Right atrium auricular region (tissue), 2 donors: ENCODE measurements at regions not wholly inside any gene's neighbourhood (a gene's known extent, or its start where the extent isn't known, plus 50 kb on each side); places are given as distances from the start of the nearest gene placed in this dataset.

ENCODE experiments used
- DNase-seq: peaks from one replicate; pipeline ENCODE4 v3.0.0-alpha.2; 2019; ENCODE audit warnings: low spot score
- H3K27ac ChIP-seq, 2 donors: fragments of 200-600 bp; sonication (generic); 1 replicate in 1 of 2; 2 replicates in 1 of 2; pipeline ENCODE4 v1.5.1; 2016 to 2019
- H3K27me3 ChIP-seq, 2 donors: fragments of 200-600 bp; sonication (generic); one replicate each; pipeline versions ENCODE4 v1.5.1 to v1.6.0; 2017 to 2019
- H3K36me3 ChIP-seq: fragments of 200-600 bp; sonication (generic); one replicate; pipeline ENCODE4 v1.5.1; 2016
- H3K4me1 ChIP-seq, 2 donors: fragments of 200-600 bp; sonication (generic); one replicate each; pipeline versions ENCODE4 v1.5.1 to v1.6.0; 2017 to 2019
- H3K4me3 ChIP-seq, 2 donors: fragments of 200-600 bp; sonication (generic); 1 replicate in 1 of 2; 2 replicates in 1 of 2; pipeline ENCODE4 v1.5.1; 2017 to 2019; ENCODE audit warnings: mild to moderate bottlenecking in 1 of 2, moderate library complexity in 1 of 2
- H3K9me3 ChIP-seq, 2 donors: fragments of 200-600 bp; sonication (generic); one replicate each; pipeline ENCODE4 v1.5.1; 2019
- TF ChIP-seq, protein P1 (sequence below), 2 donors: fragments of 200-600 bp; sonication (generic); IDR thresholded peaks; one replicate each; pipeline ENCODE4 v1.5.1; 2019; ENCODE audit warnings: antibody characterized with exemption in 2 of 2

DNA sequence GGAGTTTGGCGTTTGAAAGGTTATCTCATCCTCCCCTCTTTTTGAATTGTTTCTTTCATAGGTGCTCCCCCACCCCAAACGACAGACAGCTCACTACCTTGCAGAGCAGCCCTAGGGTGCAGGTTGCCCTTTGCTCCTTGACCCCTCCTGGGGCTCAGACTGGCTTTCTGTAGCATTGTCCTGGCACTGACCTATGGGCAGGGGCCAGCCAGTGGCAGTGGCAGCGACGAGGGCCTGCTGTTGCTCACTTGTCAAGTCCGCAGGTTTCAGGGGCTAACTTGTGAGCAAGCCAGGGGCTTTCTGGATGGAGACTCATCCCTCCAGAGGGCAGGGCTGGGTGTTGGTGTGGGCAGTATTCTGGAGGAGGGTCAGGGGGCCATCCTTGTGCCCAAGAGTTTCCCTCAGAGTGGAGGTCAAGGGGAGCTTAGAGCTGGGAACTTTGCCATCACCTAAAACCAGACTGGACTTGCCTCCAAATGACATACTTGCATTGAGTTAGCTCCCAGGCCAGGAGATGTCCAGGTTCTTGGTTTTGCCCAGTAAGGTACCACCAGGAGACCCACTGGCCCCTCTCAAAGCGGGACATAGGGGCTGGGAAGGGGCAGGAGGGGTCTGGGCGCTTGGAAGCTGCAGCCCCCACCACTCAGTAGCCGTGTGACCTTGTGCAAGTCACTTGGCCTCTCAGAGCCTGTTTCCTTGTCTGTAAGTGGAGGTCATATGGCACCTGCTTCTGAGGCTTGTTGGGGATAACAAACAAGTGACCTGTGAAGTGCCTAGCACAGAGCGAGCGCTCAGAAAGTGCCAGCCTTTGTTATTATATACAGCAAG is 53.5 kb upstream of the CDKN2AIPNL start:
- TF ChIP-seq, protein P1, sequence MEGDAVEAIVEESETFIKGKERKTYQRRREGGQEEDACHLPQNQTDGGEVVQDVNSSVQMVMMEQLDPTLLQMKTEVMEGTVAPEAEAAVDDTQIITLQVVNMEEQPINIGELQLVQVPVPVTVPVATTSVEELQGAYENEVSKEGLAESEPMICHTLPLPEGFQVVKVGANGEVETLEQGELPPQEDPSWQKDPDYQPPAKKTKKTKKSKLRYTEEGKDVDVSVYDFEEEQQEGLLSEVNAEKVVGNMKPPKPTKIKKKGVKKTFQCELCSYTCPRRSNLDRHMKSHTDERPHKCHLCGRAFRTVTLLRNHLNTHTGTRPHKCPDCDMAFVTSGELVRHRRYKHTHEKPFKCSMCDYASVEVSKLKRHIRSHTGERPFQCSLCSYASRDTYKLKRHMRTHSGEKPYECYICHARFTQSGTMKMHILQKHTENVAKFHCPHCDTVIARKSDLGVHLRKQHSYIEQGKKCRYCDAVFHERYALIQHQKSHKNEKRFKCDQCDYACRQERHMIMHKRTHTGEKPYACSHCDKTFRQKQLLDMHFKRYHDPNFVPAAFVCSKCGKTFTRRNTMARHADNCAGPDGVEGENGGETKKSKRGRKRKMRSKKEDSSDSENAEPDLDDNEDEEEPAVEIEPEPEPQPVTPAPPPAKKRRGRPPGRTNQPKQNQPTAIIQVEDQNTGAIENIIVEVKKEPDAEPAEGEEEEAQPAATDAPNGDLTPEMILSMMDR (IDR thresholded peaks at IDR 0.05): no peak
- no peaks in the 10 kb centered on the region for H3K9me3 ChIP-seq
- peak overlapping the region in 1 of 2 donors; percentile 53 for H3K4me3 ChIP-seq
- H3K36me3 ChIP-seq: no peaks in the 10 kb centered on the region
- no peaks in the 10 kb centered on the region for H3K27me3 ChIP-seq
- peak overlapping the region; percentile 94 to 99 for H3K27ac ChIP-seq
- peaks cover 0 to 53% of the 10 kb centered on the region in 2 donors for H3K4me1 ChIP-seq
- DNase-seq: no peak

DNA sequence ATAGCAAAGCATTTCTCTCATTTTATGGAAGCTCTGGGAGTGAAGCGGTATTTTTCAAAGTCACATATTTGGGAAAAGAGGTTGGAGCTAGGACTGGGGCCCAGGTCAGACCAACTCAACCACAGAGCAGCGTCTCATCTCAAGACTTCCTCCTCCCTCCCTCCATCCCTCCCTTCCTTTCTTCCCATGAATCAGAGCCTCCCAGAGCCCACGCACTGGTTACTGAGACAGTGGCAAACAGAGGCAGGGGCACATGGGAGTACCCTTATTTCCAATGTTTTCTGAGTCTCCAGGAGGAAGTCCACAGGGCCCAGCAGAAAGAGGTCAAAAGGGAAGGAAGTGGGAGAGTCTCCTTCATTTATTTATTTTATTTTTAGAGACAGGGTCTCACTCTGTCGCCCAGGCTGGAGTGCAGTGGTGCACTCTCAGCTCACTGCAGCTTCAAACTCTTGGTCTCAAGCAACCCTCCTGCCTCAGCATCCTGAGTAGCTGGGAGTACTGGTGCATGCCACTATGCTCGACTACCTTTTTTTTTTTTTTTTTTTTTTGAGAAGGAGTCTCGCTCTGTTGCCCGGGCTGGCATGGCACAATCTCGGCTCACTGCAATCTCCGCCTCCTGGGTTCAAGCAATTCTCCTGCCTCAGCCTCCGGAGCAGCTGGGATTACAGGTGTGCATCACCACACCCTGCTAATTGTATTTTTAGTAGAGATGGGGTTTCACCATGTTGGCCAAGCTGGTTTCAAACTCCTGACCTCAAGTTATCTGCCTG is 52.5 kb upstream of the CDKN2AIPNL start:
- H3K9me3 ChIP-seq: no peaks in the 10 kb centered on the region
- no peak overlapping the region for H3K4me3 ChIP-seq
- H3K27me3 ChIP-seq: no peaks in the 10 kb centered on the region
- peak overlapping the region; percentile 94 to 99 for H3K27ac ChIP-seq
- H3K4me1 ChIP-seq: peaks cover 0 to 59% of the 10 kb centered on the region in 2 donors
- H3K36me3 ChIP-seq: no peaks in the 10 kb centered on the region
- DNase-seq: no peak
- TF ChIP-seq, protein P1 (IDR thresholded peaks at IDR 0.05): no peak

DNA sequence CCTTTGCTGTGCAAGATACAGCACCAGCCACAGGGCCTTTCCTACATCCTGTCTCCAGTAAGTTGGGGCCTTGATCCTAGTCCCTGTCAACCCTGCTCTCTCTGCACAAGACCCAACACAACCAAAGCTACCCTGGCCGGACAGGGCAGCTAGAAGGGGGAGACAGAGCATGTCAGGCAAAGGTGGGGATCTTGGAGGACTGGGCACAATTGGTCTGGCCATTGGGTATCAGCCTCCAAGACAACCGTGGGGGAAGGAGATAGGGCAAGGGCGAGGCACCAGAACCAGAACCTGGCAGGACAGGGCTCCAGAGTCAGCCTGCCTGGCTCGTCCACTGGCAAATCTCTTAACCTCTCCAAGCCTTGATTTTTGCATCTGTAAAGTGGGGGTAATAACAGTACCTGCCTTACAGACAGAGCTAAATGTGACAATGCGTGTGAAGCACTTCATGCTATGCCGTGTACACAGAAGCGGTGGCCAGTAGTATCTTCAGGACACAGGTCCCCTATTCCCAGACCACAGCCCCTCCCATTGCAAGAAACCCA is 51.6 kb upstream of the CDKN2AIPNL start:
- no peaks in the 10 kb centered on the region for H3K36me3 ChIP-seq
- peaks cover 0 to 68% of the 10 kb centered on the region in 2 donors for H3K4me1 ChIP-seq
- no peaks in the 10 kb centered on the region for H3K9me3 ChIP-seq
- H3K4me3 ChIP-seq: no peak overlapping the region
- H3K27me3 ChIP-seq: no peaks in the 10 kb centered on the region
- no peak for DNase-seq
- TF ChIP-seq, protein P1 (IDR thresholded peaks at IDR 0.05): no peak
- peak overlapping the region; percentile 80 to 99 for H3K27ac ChIP-seq

DNA sequence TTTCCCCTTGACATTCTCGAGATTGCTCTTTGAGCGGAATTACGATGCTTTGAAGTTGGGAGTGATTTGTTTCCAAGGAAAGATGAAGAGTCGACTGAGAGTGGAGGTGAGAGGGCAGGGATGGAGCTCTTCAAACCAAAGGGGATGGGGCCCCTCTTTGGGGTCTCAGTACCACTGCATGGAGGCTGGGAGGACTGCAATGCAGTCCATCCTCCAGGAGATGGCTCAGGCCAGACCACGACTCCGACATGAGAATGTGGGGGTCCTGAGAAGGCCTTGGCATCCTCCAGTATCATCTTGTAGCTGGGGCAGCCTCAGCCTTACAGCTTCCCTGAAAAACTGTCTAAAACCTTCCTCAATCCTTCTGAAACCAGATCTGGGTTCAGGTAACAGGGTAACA is 51.1 kb upstream of the CDKN2AIPNL start:
- no peak for DNase-seq
- Histone ChIP-seq H3K27ac (peak overlapping the region; percentile 80 to 99), H3K4me1 (peaks cover 0 to 70% of the 10 kb centered on the region in 2 donors), H3K4me3 (no peak overlapping the region), H3K36me3 (no peaks in the 10 kb centered on the region), H3K27me3 (no peaks in the 10 kb centered on the region), H3K9me3 (no peaks in the 10 kb centered on the region)
- TF ChIP-seq, protein P1 (IDR thresholded peaks at IDR 0.05): no peak

DNA sequence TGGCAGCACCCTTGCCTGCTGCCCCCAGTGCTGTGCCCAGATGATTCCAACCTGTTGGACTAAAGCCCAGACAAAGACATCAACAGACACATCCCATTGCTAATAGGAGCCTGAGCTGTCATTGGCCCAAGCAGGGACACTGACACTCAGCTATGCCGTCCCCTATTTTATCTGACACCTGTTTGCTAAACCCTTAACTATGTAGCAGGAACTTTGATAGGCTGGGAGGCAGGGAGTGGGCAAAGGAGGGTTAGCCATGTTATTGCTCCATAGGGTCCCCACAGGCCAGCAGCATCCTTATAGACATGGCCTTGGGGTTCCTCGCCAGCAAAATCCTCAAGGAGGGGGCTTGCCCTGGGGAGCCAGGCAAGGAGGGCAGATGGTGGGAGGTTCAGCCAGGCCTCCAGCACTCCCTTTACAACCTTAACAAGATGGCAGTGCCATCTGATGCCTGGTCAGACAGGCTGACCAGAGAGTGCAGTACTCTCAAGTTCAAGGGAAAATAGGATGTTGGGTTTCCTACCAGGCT is 50.4 kb upstream of the CDKN2AIPNL start:
- Histone ChIP-seq H3K27ac (peak overlapping the region; percentile 80 to 99), H3K4me1 (peaks cover 0 to 66% of the 10 kb centered on the region in 2 donors), H3K4me3 (no peak overlapping the region), H3K9me3 (no peaks in the 10 kb centered on the region), H3K36me3 (no peaks in the 10 kb centered on the region), H3K27me3 (no peaks in the 10 kb centered on the region)
- no peak for DNase-seq
- TF ChIP-seq, protein P1 (IDR thresholded peaks at IDR 0.05): no peak
